NOMO-1 treated with DMSO at 0.1 percent for 48 hours (cell line): ENCODE measurements at regions not wholly inside any gene's neighbourhood (a gene's known extent, or its start where the extent isn't known, plus 50 kb on each side); places are given as distances from the start of the nearest gene placed in this dataset.
"Not testable (repeated sequence)": the region's sequence is repeated elsewhere in the genome, so short reads cannot be mapped to it uniquely, and the experiment has no call there.

Source experiments
- DNase-seq: peaks from one replicate; lab custom pipeline; 2025; ENCODE audit not compliant: unreplicated experiment; lab: John Stamatoyannopoulos, UW

- no peak for DNase-seq
Measured at GRCh38 chr13:89988206-89988605, 1359.3 kb upstream of the MIR17HG start.

GRCh38 chr13:90003566-90003965 lies 1343.9 kb upstream of the MIR17HG start:
- DNase-seq = no peak

GRCh38 chr13:90008707-90009149 lies 1338.8 kb upstream of the MIR17HG start:
- DNase-seq = no peak

DNA sequence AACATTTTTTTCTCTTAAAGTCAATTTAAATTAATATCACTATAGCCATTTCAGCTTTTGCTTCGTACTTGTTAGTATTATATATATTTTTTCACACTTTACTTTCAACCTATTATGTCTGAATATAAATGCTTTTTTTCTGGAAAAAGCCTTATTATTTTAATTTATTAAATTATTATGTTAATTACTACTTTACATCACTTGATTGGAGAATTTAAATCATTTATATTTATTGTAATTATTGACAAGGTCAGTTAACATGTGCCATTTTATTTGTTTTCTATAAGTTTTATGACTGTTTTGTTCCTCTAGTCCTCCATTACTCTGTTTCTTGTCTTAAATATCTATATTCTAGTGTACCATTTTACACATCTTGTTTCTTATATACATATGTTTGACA lies 1333.4 kb upstream of the MIR17HG start:
- DNase-seq = no peak

- no peak for DNase-seq
Measured at GRCh38 chr13:90015565-90016507, 1331.7 kb upstream of the MIR17HG start.

GRCh38 chr13:90016688-90017087 lies 1330.8 kb upstream of the MIR17HG start:
- no peak for DNase-seq

DNA sequence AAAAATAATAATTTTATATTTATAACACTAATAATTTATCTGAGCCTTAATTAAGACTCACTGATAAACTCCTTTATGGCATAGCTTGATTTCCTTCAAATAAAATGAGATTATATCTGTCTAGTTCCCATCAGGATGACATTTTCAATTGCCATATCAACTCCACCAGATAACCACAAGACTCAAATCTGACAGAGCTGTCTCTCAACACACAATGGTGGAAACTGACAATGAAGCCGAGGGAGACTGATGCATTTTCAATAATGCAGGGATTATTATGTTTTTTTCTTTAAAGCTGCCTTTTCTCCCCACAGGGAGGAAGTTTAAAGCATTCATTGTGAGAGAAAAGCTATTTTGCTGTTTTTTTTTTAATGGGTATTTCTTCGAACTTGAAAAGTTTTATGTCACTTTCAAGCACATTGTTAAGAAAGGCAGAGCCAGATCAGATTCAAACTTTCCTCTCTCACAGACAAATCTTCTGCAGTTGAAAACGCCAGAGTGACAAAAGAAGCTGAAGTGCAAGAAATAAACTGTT lies 1326.9 kb upstream of the MIR17HG start:
- no peak for DNase-seq

DNA sequence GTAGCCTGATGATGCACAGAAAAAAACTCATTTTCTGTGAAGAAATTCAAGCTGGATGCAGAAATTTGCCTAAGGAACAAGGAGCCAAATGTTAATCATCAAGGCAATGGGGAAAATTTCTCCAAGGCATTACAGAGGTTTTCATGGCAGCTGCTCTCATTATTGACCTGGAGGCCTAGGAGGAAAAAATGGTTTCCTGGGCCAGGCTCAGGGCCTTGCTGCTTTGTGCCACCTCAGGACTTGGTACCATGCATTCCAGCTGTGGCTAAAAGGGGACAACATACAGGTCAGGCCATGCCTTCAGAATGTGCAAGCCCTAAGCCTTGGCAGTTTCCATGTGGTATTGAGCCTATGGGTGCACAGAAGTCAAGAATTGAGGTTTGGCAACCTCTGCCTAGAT lies 1320.1 kb upstream of the MIR17HG start:
- no peak for DNase-seq

GRCh38 chr13:90032313-90032712 lies 1315.2 kb upstream of the MIR17HG start:
- no peak for DNase-seq

- no peak for DNase-seq
Measured at GRCh38 chr13:90032841-90033493, 1314.5 kb upstream of the MIR17HG start.

DNA sequence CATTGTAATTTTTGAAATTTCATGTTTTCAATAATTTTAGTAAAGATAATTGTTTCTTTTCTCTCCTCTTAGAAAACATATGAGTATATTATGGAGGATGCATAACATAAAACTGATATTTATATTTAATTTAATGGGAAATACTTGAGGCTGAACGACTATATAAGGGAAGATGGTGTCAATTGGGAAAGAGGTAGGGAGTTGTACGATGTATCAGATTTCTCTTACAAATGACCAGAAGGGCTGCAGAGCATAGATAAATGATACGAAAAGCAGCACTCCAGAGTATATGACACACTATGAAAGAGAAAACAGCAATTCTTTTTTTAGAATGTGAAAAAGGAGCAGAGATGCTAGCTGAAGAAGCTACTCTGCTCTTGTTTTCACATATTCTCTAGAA lies 1308.0 kb upstream of the MIR17HG start:
- DNase-seq = no peak

GRCh38 chr13:90047600-90047999 lies 1299.9 kb upstream of the MIR17HG start:
- no peak for DNase-seq

- no peak for DNase-seq
Measured at GRCh38 chr13:90049989-90050671, 1297.4 kb upstream of the MIR17HG start.

DNA sequence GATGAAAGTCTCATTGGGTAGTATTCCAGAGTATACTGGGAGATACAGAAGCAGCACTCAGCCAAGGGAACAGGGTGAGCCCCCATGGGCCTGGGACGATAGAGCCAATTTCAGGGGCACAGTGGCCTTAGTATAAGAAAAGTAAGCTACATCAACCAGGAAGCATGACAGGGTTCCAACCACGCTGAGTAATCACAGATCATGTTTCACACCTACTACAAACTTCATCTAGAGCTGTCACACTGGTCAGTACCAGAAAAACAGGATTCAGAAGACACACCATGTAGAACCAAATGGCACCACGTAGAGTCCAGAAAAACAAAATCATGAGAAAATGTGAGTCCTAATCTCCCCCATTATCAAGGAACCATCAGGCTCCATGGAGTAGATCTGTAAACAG lies 1292.4 kb upstream of the MIR17HG start:
- no peak for DNase-seq

GRCh38 chr13:90055760-90056159 lies 1291.7 kb upstream of the MIR17HG start:
- no peak for DNase-seq

DNA sequence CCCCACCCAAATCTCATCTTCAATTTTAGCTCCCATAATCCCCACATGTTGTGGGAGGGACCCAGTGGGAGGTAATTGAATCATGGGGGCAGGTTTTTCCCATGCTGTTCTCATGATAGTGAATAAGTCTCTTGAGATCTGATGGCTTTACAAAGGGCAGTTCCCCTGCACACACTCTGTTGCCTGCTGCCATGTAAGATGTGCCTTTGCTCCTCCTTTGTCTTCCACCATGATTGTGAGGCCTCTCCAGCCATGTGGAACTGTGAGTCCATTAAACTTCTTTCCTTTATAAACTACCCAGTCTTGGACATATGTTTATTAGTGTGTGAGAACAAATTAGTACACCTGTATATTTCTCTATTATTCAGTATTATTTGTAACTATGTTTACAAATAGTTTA lies 1283.3 kb upstream of the MIR17HG start:
- not testable (repeated sequence) for DNase-seq

DNA sequence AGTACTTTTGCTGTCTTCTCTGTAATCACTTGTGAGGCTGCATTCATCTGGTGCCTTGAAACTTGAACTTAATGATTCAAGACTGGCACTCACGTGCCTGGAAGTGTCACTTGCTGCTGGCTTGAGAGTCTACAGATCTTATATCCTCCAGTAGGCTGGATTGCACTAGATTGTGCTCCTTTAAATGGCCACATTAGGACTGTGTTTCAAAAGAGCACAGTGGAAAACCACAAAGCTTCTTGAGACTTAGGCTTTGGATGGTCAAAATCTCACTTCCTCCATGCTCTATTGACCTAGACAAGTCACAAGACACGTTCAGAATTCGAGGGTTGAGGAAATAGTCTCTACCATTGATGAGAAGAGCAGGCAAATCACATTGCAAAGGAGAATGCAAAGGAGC lies 1278.8 kb upstream of the MIR17HG start:
- DNase-seq = peak; percentile 82

GRCh38 chr13:90070362-90070761 lies 1277.1 kb upstream of the MIR17HG start:
- no peak for DNase-seq

- DNase-seq = no peak
Measured at GRCh38 chr13:90070837-90071525, 1276.5 kb upstream of the MIR17HG start.

DNA sequence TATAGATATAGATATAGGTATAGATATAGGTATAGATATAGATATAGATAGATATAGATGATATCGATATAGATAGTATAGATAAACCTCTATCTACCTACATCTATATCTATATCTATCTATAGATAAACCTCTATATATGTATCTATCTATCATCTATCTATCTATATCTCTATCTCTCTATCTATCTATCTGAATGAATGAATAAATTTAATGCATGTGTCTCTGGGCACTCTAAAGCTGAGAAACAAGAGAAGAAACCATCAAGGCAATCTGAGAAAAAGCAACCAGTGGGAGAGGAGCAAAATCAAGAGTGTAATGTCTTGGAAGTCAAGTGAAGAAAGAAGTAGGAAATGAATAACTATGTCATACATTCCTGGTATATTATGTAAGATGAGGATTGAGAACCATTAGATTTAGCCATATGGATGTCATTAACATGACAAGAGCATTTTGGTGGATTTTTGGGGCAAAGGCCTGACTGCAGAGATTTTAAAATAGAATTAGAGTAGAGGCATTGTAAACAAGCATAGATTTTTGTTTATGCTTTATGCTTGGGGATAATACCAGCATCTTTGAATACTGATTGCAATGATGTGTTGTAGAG lies 1262.7 kb upstream of the MIR17HG start:
- no peak for DNase-seq
